ACC112 (cell line): ENCODE measurements at regions not wholly inside any gene's neighbourhood (a gene's known extent, or its start where the extent isn't known, plus 50 kb on each side); places are given as distances from the start of the nearest gene placed in this dataset.
"Not testable (repeated sequence)": the region's sequence is repeated elsewhere in the genome, so short reads cannot be mapped to it uniquely, and the experiment has no call there.

Experiments used
- H2AFZ ChIP-seq: fragments of 200-600 bp; sonication (generic); one replicate; pipeline ENCODE4 v1.6.0; 2017; ENCODE audit warnings: antibody characterized with exemption, low read length; ENCODE audit not compliant: unreplicated experiment
- H3K27ac ChIP-seq: fragments of 200-600 bp; sonication (generic); 2 replicates; pipeline ENCODE4 v1.5.1; 2014; ENCODE audit warnings: low read depth, mild to moderate bottlenecking, antibody characterized with exemption, low read length, moderate library complexity
- H3K27me3 ChIP-seq: fragments of 200-600 bp; sonication (generic); 2 replicates; pipeline ENCODE4 v1.6.1; 2014; ENCODE audit warnings: mild to moderate bottlenecking, antibody characterized with exemption, low read length, moderate library complexity, mixed read lengths; ENCODE audit not compliant: insufficient read depth
- H3K36me3 ChIP-seq: fragments of 200-600 bp; sonication (generic); 2 replicates; pipeline ENCODE4 v1.6.1; 2016; ENCODE audit warnings: mild to moderate bottlenecking, antibody characterized with exemption, low read length, moderate library complexity, mixed read lengths; ENCODE audit not compliant: insufficient read depth
- H3K4me1 ChIP-seq: fragments of 200-600 bp; sonication (generic); one replicate; pipeline ENCODE4 v1.6.1; 2016; ENCODE audit warnings: low read length, mixed read lengths; ENCODE audit not compliant: insufficient read depth, unreplicated experiment, control insufficient read depth
- H3K4me3 ChIP-seq: fragments of 200-600 bp; sonication (generic); 2 replicates; pipeline ENCODE4 v1.5.1; 2014; ENCODE audit warnings: mild to moderate bottlenecking, low read depth, low read length
- H3K79me2 ChIP-seq: fragments of 200-600 bp; sonication (generic); one replicate; pipeline ENCODE4 v1.6.0; 2016; ENCODE audit warnings: low read length; ENCODE audit not compliant: control insufficient read depth, unreplicated experiment, insufficient read depth

DNA sequence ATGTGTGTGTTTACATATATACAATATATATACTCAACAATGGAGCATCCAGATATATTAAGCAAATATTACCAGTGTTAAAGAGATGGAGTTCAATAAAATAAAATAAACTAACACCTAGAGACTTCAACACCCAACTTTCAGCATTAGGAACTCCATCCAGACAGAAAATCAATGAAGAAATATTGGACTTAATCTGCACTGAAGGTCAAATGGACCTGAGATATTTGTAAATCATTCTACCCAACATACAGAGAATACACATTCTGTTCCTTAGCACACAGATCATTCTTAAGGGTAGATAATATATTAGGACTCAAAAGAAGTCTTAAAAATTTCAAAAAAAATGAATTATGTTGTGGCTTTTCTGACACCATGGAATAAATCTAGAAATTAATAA lies 832.3 kb upstream of the ADGRB3 start:
- no peaks in the 10 kb centered on the region for H3K79me2 ChIP-seq
- no peak overlapping the region for H3K27ac ChIP-seq
- H3K27me3 ChIP-seq: no peaks in the 10 kb centered on the region
- no peaks in the 10 kb centered on the region for H3K4me1 ChIP-seq
- H2AFZ ChIP-seq: no peak overlapping the region
- no peak overlapping the region for H3K4me3 ChIP-seq
- H3K36me3 ChIP-seq: no peaks in the 10 kb centered on the region

DNA sequence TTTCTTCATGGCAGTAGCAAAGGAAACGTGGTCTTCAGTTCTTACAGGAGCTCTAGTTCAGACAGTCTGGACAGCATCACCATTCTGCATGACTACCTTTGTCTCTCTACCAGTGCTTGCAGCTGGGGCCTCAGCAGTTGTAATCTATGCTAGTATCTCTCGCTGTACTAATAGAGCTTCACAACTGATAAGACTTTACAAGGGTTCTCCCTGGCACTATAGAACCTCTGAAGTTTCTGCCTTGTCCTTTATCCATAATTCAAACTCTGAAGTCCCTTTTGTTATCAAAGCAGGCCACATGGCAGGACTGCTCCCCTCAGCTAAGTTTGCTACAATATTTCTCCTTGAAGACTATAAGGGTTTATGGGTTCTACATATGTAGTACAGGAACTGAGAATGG lies 842.1 kb upstream of the ADGRB3 start:
- Histone ChIP-seq H3K36me3 (no peaks in the 10 kb centered on the region), H3K79me2 (no peaks in the 10 kb centered on the region), H3K27me3 (no peaks in the 10 kb centered on the region), H3K4me3 (no peak overlapping the region), H2AFZ (no peak overlapping the region), H3K4me1 (no peaks in the 10 kb centered on the region), H3K27ac (no peak overlapping the region)

DNA sequence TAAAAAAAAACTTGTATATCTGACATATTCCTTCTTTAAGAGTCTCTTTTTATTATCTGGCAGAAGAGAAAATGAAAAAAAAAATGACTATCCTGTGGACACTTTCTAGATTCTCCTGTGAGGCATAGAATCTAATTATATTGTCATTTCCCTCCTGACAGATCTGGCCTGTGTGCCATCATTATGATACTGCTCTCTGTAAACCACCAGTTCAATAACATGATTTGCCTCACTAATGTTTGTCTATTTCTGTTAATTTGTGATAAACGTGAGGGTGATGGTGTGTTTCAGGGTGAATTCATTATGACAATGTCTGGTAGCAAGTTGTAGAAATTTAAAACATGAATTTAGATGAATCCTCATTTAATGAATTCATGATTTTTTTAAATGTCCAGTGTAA lies 844.5 kb upstream of the ADGRB3 start:
- no peaks in the 10 kb centered on the region for H3K79me2 ChIP-seq
- no peaks in the 10 kb centered on the region for H3K4me1 ChIP-seq
- no peaks in the 10 kb centered on the region for H3K27me3 ChIP-seq
- no peak overlapping the region for H3K27ac ChIP-seq
- no peak overlapping the region for H3K4me3 ChIP-seq
- H3K36me3 ChIP-seq: no peaks in the 10 kb centered on the region
- H2AFZ ChIP-seq: no peak overlapping the region

DNA sequence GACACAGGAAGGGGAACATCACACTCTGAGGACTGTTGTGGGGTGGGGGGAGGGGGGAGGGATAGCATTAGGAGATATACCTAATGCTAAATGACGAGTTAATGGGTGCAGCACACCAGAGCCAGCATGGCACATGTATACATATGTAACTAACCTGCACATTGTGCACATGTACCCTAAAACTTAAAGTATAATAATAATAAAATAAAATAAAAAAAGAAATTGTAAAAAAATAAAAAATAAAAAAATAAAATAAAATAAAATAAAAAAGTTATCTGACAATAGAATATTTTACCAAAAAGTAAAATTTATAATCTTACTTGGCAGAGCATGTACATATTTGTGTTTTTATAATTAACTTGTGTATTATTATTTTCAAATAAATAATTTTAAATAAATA lies 848.0 kb upstream of the ADGRB3 start:
- not testable (repeated sequence) for H3K27ac ChIP-seq, H2AFZ ChIP-seq, H3K36me3 ChIP-seq, H3K79me2 ChIP-seq, H3K4me1 ChIP-seq, H3K4me3 ChIP-seq, H3K27me3 ChIP-seq

DNA sequence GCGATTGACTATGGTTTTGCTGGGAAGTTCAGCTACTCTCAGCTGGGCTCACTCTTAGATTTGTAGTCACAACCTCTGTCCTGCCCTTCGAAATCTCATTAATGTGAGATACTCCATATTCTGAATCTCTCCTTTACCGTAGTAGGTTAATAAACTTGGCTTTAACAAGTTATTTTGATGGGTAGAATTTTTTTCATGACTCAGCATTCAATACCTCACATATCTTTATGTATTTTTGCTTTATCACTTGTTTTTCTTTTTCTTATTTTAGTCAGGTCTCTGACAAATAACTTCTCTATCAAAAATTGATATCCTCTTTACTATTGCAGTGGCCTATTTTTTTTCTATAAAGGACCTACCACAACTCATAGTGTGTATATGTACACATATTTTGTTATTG lies 855.2 kb upstream of the ADGRB3 start:
- H2AFZ ChIP-seq: peak overlapping the region; percentile 68
- H3K4me3 ChIP-seq: no peak overlapping the region
- peaks cover 5% of the 10 kb centered on the region for H3K4me1 ChIP-seq
- H3K79me2 ChIP-seq: no peaks in the 10 kb centered on the region
- H3K36me3 ChIP-seq: no peaks in the 10 kb centered on the region
- no peak overlapping the region for H3K27ac ChIP-seq
- no peaks in the 10 kb centered on the region for H3K27me3 ChIP-seq

DNA sequence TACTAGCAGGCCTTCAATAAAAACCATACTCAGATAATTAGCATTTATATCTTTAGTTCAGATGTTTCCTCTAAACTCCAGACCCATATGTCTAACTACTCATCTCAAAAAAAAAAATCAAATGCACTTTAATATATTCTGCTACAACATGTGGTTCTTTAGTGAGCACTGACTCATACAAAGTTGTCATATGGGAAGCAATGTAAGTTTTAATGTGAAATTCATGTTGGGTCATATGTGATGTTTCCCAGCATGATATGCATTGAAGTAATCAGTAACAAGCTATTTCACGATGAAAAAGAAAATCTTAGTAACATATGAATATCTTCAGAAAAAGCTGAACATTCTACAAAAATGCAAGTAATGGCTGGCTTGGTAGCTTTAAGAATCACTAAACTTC lies 859.7 kb upstream of the ADGRB3 start:
- H3K4me3 ChIP-seq: no peak overlapping the region
- H2AFZ ChIP-seq: no peak overlapping the region
- no peaks in the 10 kb centered on the region for H3K27me3 ChIP-seq

DNA sequence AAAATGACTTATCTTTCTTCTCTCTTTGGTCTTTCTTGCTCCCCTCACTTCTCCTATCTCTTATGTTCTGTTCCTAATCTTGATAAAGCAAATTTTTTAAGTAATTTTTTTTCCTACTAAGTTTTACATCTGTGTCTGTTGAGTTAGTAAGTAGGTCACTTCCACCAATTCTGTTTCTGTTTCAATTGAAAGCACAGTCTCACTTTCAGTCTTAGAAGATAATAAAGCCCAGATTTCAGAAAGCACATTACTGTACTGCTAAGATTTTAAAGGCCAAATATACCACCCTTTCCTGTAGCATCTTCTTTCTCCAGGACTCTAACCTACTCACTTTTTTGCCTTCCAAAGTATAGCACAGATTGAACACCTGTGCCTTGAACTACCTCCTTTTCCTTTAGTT lies 866.1 kb upstream of the ADGRB3 start:
- Histone ChIP-seq H3K27me3 (no peaks in the 10 kb centered on the region), H2AFZ (no peak overlapping the region), H3K4me3 (no peak overlapping the region), H3K27ac (no peak overlapping the region), H3K36me3 (no peaks in the 10 kb centered on the region), H3K4me1 (no peaks in the 10 kb centered on the region), H3K79me2 (no peaks in the 10 kb centered on the region)

More for the DNA sequence above, 859.7 kb upstream of the ADGRB3 start:
- no peaks in the 10 kb centered on the region for H3K79me2 ChIP-seq
- H3K27ac ChIP-seq: no peak overlapping the region
- no peaks in the 10 kb centered on the region for H3K36me3 ChIP-seq
- H3K4me1 ChIP-seq: no peaks in the 10 kb centered on the region

DNA sequence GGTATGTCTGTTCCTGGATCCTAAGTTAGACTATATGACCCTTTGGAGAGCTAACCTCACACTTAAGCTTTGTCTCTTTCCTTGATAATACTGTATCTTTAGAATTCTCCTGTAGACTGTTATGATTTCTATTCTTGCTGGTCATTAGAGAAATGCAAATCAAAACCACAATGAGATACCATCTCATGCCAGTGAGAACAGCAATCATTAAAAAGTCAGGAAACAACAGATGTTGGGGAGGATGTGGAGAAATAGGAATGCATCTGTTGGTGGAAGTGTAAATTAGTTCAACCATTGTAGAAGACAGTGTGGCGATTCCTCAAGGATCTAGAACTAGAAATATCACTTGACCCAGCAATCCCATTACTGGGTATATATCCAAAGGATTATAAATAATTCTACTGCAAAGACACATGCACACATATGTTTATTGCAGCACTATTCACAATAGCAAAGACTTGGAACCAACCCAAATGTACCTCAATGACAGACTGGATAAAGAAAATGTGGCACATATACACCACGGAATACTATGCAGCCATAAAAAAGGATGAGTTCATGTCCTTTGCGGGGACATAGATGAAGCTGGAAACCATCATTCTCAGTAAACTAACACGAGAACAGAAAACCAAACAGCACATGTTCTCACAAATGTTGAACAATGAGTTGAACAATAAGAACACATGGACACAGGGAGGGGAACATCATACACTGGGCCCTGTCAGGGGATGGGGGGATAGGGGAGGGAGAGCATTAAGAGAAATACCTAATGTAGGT lies 867.8 kb upstream of the ADGRB3 start:
- H3K36me3 ChIP-seq, H3K4me3 ChIP-seq, H2AFZ ChIP-seq, H3K4me1 ChIP-seq, H3K27ac ChIP-seq, H3K27me3 ChIP-seq, H3K79me2 ChIP-seq: not testable (repeated sequence)

DNA sequence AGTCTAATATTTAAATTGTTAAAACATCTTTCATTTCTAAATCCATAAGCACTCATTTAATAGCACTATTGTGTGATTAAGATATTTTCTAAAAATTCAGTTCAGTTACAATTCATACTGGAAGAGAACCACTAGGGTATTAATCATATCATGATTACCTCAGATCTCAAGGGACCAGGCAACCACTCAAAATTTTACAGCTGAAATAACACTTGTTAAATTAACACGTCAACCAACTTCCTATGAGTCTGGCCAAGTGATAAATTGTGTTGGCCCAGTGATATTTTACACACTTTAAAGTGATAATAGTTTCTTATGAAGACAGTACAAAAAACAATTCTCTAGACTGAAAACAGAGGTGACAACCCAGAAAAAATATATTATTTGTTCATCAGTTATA lies 869.0 kb upstream of the ADGRB3 start:
- no peaks in the 10 kb centered on the region for H3K79me2 ChIP-seq
- no peak overlapping the region for H2AFZ ChIP-seq
- no peak overlapping the region for H3K27ac ChIP-seq
- no peaks in the 10 kb centered on the region for H3K4me1 ChIP-seq
- H3K36me3 ChIP-seq: no peaks in the 10 kb centered on the region
- no peaks in the 10 kb centered on the region for H3K27me3 ChIP-seq
- H3K4me3 ChIP-seq: no peak overlapping the region

DNA sequence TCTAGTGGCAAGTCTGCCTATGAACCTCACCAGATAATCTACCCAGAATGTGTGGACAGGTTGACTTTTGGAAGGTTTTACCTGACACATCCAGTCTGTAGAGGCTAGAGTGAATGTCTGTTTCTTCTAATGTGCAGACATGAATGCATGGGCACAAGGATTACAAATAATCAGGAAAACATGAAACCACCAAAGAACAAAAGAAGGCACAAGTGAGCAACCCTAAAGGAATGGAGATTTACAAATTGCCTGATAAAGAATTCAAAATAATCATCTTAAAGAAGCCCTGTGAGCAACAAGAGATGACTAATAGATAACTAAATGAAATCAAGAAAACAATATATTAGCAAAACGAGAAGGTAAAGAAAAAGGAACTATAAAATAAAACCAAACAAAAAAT lies 876.1 kb upstream of the ADGRB3 start:
- Histone ChIP-seq H3K27ac (peak overlapping the region; percentile 28; the same call in 1 of the 2 replicates), H3K4me1 (peaks cover 5% of the 10 kb centered on the region), H3K79me2 (no peaks in the 10 kb centered on the region), H2AFZ (no peak overlapping the region), H3K36me3 (no peaks in the 10 kb centered on the region), H3K4me3 (no peak overlapping the region), H3K27me3 (no peaks in the 10 kb centered on the region)

DNA sequence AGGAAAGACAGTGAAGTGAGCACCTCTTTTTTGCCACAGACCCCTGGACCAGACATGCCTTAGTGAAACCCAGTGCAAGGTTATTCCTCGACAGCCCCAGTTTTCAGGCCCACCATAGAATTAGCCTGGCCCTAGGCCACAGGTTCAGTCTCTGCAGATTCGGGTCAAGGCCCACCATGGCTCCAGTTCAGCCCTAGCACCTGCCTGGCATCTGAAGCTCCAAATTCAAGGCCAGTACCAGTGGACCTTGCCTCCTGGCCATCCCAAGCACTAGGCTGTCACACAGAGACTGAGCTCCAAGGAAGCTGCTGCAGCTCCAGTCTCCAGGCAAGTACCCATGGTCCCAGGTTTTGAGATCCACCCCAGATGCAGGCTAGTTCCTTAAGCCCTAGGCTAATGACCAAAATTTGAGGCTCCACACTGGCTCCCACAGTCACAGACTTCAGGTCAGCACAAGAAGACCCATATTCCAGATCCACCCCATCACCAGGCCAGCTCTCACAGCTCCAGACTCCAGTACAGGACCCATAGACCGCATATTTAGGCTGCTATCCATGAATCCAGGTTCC lies 877.5 kb upstream of the ADGRB3 start:
- no peak overlapping the region for H3K4me3 ChIP-seq
- no peak overlapping the region for H2AFZ ChIP-seq
- no peak overlapping the region for H3K27ac ChIP-seq
- no peaks in the 10 kb centered on the region for H3K27me3 ChIP-seq
- H3K4me1 ChIP-seq: peaks cover 5% of the 10 kb centered on the region
- H3K79me2 ChIP-seq: no peaks in the 10 kb centered on the region
- no peaks in the 10 kb centered on the region for H3K36me3 ChIP-seq
